HPDE6-E6E7 (cell line): ENCODE measurements at regions not wholly inside any gene's neighbourhood (a gene's known extent, or its start where the extent isn't known, plus 50 kb on each side); places are given as distances from the start of the nearest gene placed in this dataset.

Source experiments
- DNase-seq: peaks from one replicate; pipeline ENCODE4 v3.0.0; 2011; ENCODE audit warnings: missing footprints; ENCODE audit errors: extremely low spot score

- no peak for DNase-seq
These were observed 686.9 kb upstream of the ID4 start for GRCh38 chr6:19150307-19150706.

DNA sequence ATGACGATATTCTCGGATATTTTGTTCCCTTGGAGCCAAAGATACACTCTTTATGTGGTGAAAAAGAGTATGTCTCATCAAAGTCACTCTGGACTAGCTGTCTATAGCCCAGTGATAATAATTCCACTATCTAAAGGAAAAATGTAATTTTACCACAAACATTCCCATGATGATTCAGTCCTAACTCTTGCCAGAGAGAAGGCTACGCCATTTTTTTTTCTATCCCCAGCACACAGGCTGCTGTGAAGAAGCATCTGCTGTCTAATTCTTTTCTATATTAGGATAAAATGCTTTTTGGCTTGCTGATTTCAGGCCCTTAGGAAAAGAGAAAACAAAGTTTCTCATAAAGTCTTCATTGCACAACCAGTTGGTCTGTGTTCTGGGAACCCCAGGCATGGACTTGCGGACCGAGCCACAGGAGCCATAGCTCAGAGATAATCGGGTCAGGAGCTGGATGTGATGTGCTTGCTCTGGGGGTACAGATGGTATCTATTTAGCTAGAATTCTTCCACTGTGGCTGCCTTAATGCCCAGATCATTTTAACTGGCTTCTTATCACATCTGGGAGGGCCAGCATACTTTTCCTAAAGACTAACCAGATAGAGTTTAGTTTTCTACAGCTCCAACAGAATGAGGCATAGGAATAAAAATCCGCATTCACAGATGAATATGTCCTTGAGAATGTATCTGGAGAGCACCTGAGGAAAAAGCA, 683.7 kb upstream of the ID4 start:
- DNase-seq: no peak

- no peak for DNase-seq
These were observed 683.2 kb upstream of the ID4 start for GRCh38 chr6:19153981-19154295.

DNA sequence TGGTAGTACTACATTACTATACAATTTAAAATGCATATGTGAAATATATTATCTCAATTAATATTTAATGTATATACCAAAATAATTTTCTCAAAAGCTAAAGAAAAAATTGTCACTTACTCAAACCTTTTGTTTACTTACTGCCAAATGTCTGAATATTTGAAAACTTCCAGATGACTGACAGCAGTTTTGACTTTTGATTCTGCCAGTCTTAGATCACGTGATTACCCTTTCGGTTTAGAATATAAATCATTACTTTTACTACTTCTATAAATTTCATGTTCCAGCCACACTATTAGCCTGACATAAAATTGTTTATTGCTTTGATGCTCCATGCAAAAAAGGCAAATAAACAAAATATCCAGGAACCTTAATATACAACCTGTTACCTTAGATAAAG, 680.7 kb upstream of the ID4 start:
- no peak for DNase-seq

DNA sequence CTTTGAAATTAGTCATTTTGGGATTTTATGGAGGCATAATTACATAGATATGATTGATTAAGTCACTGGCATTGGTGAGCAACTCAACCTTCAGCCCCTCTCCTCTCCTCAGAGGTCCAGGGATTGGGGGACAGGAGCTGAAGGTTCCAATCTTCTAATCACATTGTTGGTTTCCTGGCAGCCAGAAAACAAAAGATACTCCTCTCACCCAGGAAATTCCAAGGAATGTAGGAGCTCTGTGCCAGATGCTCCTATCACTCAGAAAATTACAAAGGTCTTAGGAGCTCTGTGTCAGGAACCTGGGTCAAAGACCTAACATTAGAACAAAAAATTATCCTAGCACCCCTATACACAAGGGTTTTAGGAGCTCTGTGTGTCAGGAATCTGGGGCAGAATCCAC, 679.7 kb upstream of the ID4 start:
- DNase-seq: no peak

DNA sequence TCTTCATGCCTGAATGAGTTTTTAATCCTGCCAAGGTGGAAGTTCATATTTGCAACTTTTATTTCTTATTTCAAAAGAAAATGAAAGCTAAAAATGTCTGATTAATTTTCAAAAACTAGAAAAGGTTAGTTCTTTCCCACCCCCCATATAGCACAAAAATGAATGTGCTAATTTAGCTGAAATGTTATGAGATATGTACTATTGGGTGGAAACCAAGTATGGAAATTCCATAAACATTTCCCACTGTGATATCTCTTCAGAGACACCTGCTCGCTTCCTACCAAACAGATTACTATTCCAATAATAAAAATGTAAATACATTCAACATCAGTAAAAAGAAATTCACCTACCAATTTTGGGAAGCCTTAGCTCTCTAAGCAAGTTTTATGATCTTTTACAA, 678.6 kb upstream of the ID4 start:
- no peak for DNase-seq

- DNase-seq: no peak
These were observed 678.1 kb upstream of the ID4 start for GRCh38 chr6:19159089-19159488.

DNA sequence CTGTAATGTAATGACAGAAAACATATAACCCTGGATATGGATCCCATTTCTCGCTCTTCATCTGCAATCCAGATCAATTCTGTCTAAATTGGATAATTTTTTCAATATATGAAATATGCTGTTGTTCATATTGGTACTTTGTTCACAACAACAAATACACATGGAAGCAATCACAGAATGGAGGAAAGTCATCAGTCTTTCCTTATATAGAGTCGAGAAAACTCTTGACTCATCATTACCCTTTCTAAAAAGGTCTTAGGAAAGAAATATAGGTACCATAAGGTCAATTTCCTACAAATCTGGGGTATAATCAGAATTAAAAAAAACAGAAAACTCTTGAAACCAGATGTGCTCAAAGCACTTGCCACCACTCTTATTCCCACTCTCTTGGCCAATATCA, 677.6 kb upstream of the ID4 start:
- DNase-seq: no peak

- no peak for DNase-seq
These were observed 677.0 kb upstream of the ID4 start for GRCh38 chr6:19160081-19160730.

- no peak for DNase-seq
These were observed 669.9 kb upstream of the ID4 start for GRCh38 chr6:19167251-19167650.

GRCh38 chr6:19169366-19169765, 667.8 kb upstream of the ID4 start:
- no peak for DNase-seq

DNA sequence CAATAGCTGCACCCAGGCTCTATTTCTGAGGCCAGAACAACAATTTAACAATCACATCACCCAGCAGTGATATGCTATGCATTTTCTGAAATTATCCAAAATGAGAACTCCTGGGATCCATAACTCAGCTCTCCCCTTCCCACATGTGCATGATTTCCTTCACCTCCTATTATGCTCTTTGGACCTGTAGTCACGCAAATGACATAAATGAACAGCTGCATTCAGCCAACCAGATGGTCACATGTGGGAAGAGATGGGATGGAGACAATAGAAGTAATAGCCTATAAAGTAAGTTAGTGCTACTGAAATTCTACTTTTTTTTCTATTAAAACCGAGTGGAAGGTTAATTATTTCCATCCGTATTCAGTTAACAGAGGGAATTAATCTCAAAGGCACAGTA, 662.1 kb upstream of the ID4 start:
- DNase-seq: no peak

- no peak for DNase-seq
These were observed 656.7 kb upstream of the ID4 start for GRCh38 chr6:19180348-19181072.

DNA sequence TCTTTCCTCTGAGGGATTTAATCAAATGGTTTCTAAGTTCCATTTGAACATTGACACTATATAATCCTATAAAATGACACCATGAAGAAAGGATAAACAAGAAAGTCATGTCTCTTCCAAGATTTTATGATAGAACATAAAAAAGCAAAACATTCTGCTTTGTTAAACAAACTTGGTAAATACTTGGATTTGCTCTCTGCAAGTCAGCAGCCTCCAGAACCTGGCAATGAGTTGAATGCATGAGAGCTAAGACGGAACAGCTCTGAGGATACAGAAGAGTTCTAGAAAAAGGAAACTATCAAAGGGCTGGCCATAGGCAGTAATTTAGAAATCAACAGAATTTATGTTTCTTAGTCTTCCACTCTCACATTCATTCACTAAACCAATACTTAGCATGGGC, 656.0 kb upstream of the ID4 start:
- no peak for DNase-seq

DNA sequence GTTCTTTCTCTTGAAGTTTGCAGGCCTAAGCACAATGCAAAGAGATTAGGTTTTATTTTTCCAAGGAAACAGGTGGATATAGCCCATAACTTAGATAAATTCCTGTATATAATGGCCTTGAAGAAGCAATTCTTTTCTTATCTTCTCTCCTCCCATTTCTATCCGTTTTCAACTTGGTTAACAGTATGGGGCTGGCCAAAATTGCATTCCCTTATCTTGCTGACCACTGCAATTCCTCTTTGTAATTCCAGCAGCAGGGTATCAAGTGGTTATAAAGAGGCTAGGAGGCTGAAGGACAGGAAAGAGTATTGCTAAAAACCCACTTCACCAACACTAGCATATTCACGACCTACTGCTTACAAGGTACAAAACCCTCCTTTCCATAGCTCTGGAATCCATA, 643.5 kb upstream of the ID4 start:
- DNase-seq: no peak

DNA sequence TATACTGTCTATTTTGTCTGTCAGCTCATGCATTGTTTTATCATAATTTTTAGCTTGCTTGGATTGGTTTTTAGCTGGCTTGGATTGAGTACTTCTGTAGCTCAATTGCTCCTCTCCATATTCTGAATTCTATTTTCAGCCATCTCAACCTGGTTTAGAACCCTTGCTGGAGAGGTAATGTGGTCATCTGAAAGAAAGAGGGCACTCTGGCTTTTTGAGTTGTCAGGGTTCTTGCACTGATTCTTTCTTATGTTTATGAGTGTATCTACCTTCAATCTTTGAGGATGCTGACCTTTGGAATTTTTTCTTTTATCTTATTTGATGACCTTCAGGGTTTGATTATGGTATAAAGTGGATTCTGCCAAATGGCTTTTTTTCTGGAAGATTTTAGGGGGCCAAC, 632.7 kb upstream of the ID4 start:
- DNase-seq: no peak

DNA sequence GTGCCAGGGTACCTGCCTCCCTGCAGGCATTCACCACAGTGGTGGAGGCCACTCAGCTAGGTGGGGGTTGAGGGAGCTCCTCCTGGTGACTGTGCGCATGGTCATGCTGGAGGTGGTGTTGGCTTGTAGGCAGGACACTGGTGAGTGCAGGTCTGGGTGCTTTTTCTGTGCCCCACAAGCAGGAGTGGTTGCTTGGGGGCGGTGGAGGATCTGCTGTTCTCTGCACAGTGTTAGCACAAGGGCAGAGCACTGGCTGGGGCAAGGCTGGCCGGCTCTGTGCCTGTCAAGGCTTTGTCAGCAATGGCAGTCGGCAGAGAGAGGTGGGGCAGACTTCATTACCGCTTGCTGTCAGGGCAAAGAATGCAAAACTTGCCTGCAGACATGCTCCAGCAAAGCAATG, 632.1 kb upstream of the ID4 start:
- DNase-seq: no peak

- no peak for DNase-seq
These were observed 628.0 kb upstream of the ID4 start for GRCh38 chr6:19209202-19209601.

- DNase-seq: no peak
These were observed 626.1 kb upstream of the ID4 start for GRCh38 chr6:19210849-19211590.

- DNase-seq: no peak
These were observed 622.9 kb upstream of the ID4 start for GRCh38 chr6:19214231-19214630.

GRCh38 chr6:19219931-19220330, 617.2 kb upstream of the ID4 start:
- no peak for DNase-seq

DNA sequence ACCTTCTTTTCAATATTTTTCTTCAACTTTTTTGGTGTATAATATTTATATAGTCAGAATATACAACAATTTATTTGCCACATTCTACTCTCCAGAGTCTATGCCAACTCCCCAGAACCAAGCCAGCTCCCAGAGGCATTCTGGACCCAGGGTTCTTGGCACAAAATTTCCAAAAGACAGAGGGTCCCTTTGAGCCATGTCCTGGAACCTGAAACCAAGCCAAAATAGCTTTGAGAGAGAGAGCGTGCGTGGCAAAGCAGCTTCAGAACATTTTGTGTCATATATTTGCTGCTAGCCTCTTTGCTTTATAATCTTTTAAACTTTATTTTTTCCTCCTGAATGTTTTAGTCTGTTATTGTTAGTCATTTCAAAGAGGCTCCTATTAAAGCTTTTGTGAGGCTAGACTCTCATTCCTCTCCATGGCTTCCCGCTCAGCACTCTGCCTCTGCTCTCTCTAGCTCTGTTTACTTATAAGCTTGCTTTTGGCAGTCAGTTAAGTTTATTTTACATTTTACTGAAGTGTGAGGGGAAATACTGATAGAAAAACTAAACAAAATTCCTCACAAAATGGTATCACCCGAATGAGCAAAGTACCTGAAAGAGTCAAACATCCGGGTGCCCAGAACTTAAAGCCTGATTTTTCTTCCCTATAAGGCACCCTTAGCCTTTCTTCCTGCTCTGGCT, 605.1 kb upstream of the ID4 start:
- no peak for DNase-seq
